Small intestine (tissue), 7 donors: ENCODE measurements at regions not wholly inside any gene's neighbourhood (a gene's known extent, or its start where the extent isn't known, plus 50 kb on each side); places are given as distances from the start of the nearest gene placed in this dataset.

ENCODE experiments used
- DNase-seq, 2 donors: peaks; one replicate each; pipeline versions ENCODE4 v3.0.0 to v3.0.0-alpha.2; 2013
- FAIRE-seq: peaks from 2 replicates; lab custom pipeline; 2012; peaks lifted over from hg19 to GRCh38; lab: Jason Lieb, UNC
- H3K27ac ChIP-seq, 3 donors: one replicate each; pipeline ENCODE4 v1.5.1; 2013; ENCODE audit warnings: low read length in 2 of 3, mild to moderate bottlenecking in 2 of 3, control low read depth in 1 of 3, inconsistent platforms in 1 of 3, low read depth in 1 of 3, moderate library complexity in 1 of 3
- H3K27me3 ChIP-seq, 3 donors: one replicate each; pipeline ENCODE4 v1.6.1; 2013; ENCODE audit warnings: low read length in 3 of 3, inconsistent platforms in 1 of 3; ENCODE audit not compliant: control insufficient read depth in 3 of 3, insufficient read depth in 3 of 3
- H3K36me3 ChIP-seq, 3 donors: one replicate each; pipeline ENCODE4 v1.6.1; 2013; ENCODE audit warnings: low read length in 3 of 3, inconsistent platforms in 1 of 3, low read depth in 1 of 3, mild to moderate bottlenecking in 1 of 3, moderate library complexity in 1 of 3; ENCODE audit not compliant: control insufficient read depth in 3 of 3, insufficient read depth in 2 of 3
- H3K4me1 ChIP-seq, 3 donors: one replicate each; pipeline ENCODE4 v1.6.1; 2013; ENCODE audit warnings: low read length in 2 of 3, inconsistent platforms in 1 of 3, low read depth in 1 of 3, mild to moderate bottlenecking in 1 of 3, moderate library complexity in 1 of 3; ENCODE audit not compliant: control insufficient read depth in 3 of 3, insufficient read depth in 2 of 3
- H3K4me3 ChIP-seq, 3 donors: one replicate each; pipeline ENCODE4 v1.5.1; 2013; ENCODE audit warnings: low read length in 3 of 3, control low read depth in 1 of 3, inconsistent platforms in 1 of 3, low read depth in 1 of 3, mild to moderate bottlenecking in 1 of 3, moderate library complexity in 1 of 3
- H3K9me3 ChIP-seq, 2 donors: one replicate each; pipeline ENCODE4 v1.6.1; 2013; ENCODE audit warnings: low read depth in 1 of 2, low read length in 1 of 2; ENCODE audit not compliant: control insufficient read depth in 2 of 2, insufficient read depth in 1 of 2
- WGBS, 3 donors: extraction: QIAGEN DNeasy Blood & Tissue Kit; methylation state at CpG; one replicate each; pipeline ENCODE4 v1.1.7; 2013; 5-methylcytosine and 5-hydroxymethylcytosine counted together
- donor health status: healthy with polysubstance abuse.
- donor health status: control.
- donor health status: control.
- donor health status: Bipolar disorder and iron deficiency.
- donor health status: healthy.

- Histone ChIP-seq H3K9me3 (no peaks in the 10 kb centered on the region), H3K36me3 (no peaks in the 10 kb centered on the region), H3K27ac (no peak overlapping the region), H3K4me3 (no peak overlapping the region), H3K4me1 (no peaks in the 10 kb centered on the region), H3K27me3 (peaks cover 0 to 10% (median 0%) of the 10 kb centered on the region in 3 donors)
- DNase-seq (no peak), FAIRE-seq (no peak)
- 91 to 94% (median 93%) methylated on average over 5 of the region's 5 CpGs for WGBS, 3 donors
Observed at GRCh38 chr3:66150977-66151376, 69.8 kb upstream of the SLC25A26 start.

- Histone ChIP-seq H3K9me3 (no peaks in the 10 kb centered on the region), H3K4me3 (no peak overlapping the region), H3K36me3 (no peaks in the 10 kb centered on the region), H3K4me1 (no peaks in the 10 kb centered on the region), H3K27ac (no peak overlapping the region), H3K27me3 (peaks cover 0 to 10% (median 0%) of the 10 kb centered on the region in 3 donors)
- DNase-seq: no peak
- no peak for FAIRE-seq
- WGBS, 3 donors: 61 to 78% (median 68%) methylated on average over 1 of the region's 1 CpG
Observed at GRCh38 chr3:66149269-66149668, 71.5 kb upstream of the SLC25A26 start.

DNA sequence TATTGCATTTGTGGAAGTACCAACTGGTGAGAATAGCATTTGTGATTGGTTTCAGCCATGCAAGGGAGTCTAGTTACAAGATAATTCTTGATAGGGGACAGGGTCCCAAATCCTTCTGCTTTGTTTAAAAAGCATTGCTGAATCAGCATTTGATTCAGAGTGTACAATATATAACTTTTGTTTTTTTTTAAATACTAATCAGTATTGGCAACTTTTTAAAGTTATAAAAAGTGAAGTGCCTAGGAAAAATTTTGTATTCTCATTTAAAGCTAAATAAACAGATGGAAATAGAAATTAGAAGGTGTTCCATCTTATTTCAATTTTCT, 75.4 kb upstream of the SLC25A26 start:
- no peaks in the 10 kb centered on the region for H3K27me3 ChIP-seq

DNA sequence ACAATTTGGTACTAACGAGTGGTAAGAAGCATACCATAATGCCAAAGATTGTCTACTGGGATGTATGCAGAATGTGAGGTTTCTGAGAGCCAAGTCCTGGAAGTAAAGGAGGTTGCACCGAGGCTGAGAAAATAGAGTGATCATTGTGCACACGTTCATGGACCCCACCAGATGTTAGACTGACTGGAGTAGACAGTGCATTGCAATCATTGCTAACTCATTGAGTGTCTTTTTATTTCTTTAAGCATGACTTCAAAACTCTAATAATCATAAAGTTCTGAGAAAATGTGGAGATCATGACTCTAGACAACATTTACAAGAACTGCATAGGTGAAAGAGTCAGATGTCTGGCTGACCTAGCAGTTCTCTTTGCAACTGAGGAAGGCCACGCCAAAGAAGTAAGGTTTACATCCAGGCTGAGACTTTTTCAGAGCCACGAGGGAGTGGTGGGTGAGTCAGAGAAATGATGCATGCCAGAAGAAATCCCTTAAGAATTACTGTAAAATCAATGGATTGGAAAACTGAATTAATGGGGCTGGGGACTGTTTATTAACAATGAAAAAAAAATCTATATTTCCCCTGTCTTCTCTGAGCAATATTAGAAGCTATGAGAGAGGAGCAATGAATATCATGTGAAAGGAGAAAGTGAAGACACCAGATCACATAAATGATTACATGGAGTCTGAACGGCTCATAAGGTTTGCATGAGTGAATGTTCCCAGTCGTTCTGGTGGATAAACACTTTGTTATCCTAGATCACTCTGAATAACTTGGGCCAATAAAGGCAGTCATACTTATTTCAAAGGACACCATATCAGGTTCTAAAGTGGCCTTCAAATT, 76.0 kb upstream of the SLC25A26 start:
- no peak overlapping the region for H3K27ac ChIP-seq
- WGBS, 3 donors: 69 to 76% (median 72%) methylated on average over 7 of the region's 7 CpGs
- DNase-seq (no peak), FAIRE-seq (no peak)
- H3K4me1 ChIP-seq: no peaks in the 10 kb centered on the region
- H3K9me3 ChIP-seq: no peaks in the 10 kb centered on the region
- no peaks in the 10 kb centered on the region for H3K36me3 ChIP-seq
- no peaks in the 10 kb centered on the region for H3K27me3 ChIP-seq
- no peak overlapping the region for H3K4me3 ChIP-seq

More for the DNA sequence above, 75.4 kb upstream of the SLC25A26 start:
- H3K9me3 ChIP-seq: no peaks in the 10 kb centered on the region
- no peak for DNase-seq
- H3K4me1 ChIP-seq: no peaks in the 10 kb centered on the region
- no peak overlapping the region for H3K4me3 ChIP-seq
- H3K27ac ChIP-seq: no peak overlapping the region
- no peaks in the 10 kb centered on the region for H3K36me3 ChIP-seq
- no peak for FAIRE-seq

- Histone ChIP-seq H3K27me3 (no peaks in the 10 kb centered on the region), H3K4me1 (no peaks in the 10 kb centered on the region), H3K27ac (no peak overlapping the region), H3K4me3 (no peak overlapping the region), H3K9me3 (peaks cover 0 to 5% of the 10 kb centered on the region in 2 donors), H3K36me3 (no peaks in the 10 kb centered on the region)
- FAIRE-seq (no peak), DNase-seq (no peak)
- WGBS, 3 donors: 92 to 97% (median 97%) methylated on average over 1 of the region's 1 CpG
Observed at GRCh38 chr3:66142079-66142478, 78.7 kb upstream of the SLC25A26 start.

GRCh38 chr3:66140743-66141372, 79.9 kb upstream of the SLC25A26 start:
- Histone ChIP-seq H3K9me3 (peaks cover 0 to 5% of the 10 kb centered on the region in 2 donors), H3K4me3 (no peak overlapping the region), H3K36me3 (no peaks in the 10 kb centered on the region), H3K27ac (no peak overlapping the region), H3K27me3 (no peaks in the 10 kb centered on the region), H3K4me1 (no peaks in the 10 kb centered on the region)
- no peak for DNase-seq
- FAIRE-seq: no peak
- WGBS, 3 donors: 76 to 83% (median 78%) methylated on average over 7 of the region's 7 CpGs

DNA sequence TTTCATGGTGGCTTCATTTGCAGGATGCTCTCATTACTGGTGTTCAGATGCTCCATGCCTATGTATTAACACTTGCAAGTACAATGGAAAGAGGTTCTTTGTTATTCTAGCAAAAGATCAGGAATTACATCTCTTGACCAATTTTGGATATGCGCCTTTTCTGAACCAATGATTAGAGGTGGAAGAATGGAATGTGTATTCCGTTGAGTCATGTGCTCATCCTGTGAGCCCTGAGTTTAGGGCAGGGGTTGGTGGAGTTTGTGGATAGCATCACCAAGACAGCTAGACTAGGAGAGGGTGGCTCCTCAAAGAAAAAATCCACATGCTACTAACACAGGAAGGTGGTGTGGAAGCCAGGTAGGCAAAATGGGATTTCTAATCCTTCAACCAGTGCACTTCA, 80.7 kb upstream of the SLC25A26 start:
- H3K27ac ChIP-seq: no peak overlapping the region
- 71 to 86% (median 82%) methylated on average over 2 of the region's 2 CpGs for WGBS, 3 donors
- FAIRE-seq: no peak
- no peak for DNase-seq
- H3K4me1 ChIP-seq: no peaks in the 10 kb centered on the region
- H3K9me3 ChIP-seq: peaks cover 0 to 5% of the 10 kb centered on the region in 2 donors
- no peaks in the 10 kb centered on the region for H3K27me3 ChIP-seq
- no peaks in the 10 kb centered on the region for H3K36me3 ChIP-seq
- no peak overlapping the region for H3K4me3 ChIP-seq

DNA sequence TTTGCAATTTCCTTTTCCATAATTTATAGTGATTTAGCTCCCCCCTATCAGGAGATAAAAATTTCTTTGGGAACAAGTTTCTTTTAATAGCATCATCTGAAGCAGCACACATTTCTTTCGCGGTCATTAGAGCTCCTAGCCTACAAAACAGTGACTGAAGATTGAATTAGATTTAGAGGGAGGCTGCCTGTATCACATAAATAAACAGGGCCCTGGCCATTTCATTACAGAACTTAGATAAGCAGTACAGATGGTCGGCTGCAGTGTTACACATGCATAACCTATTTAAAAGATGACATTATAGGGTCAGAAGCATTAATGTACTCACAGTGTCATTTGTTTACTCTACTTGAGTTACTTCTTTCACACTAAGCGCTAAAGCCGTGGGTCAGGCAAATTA, 81.4 kb upstream of the SLC25A26 start:
- no peak for FAIRE-seq

More for the DNA sequence above, 81.4 kb upstream of the SLC25A26 start:
- Histone ChIP-seq H3K4me3 (no peak overlapping the region), H3K27ac (no peak overlapping the region), H3K9me3 (peaks cover 0 to 5% of the 10 kb centered on the region in 2 donors), H3K27me3 (no peaks in the 10 kb centered on the region), H3K36me3 (no peaks in the 10 kb centered on the region), H3K4me1 (no peaks in the 10 kb centered on the region)
- 58 to 62% (median 60%) methylated on average over 5 of the region's 5 CpGs for WGBS, 3 donors
- DNase-seq: no peak
